ENCODE measurements at regions not wholly inside any gene's neighbourhood (a gene's known extent, or its start where the extent isn't known, plus 50 kb on each side); places are given as distances from the start of the nearest gene placed in this dataset.

DNA sequence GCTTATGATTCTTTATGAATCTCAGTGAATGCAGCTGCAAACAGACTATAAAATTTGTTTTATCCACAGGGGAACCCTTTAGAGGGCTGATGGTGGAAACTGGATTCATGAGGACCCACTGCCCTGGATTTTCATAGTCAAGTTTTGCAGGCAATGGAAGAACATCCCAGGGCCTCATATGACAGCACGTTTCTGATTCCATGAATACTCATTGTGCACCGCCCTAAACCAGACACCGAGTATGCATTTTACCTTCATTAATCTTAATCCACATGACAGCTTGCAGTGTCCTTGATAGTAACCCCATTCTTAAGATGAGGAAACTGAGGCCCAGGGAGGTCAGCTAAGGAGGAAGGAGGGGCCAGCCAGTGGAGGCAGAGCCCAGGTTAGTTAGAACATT lies 270.4 kb downstream of the PREX1 start:
- TF ChIP-seq, protein P1, sequence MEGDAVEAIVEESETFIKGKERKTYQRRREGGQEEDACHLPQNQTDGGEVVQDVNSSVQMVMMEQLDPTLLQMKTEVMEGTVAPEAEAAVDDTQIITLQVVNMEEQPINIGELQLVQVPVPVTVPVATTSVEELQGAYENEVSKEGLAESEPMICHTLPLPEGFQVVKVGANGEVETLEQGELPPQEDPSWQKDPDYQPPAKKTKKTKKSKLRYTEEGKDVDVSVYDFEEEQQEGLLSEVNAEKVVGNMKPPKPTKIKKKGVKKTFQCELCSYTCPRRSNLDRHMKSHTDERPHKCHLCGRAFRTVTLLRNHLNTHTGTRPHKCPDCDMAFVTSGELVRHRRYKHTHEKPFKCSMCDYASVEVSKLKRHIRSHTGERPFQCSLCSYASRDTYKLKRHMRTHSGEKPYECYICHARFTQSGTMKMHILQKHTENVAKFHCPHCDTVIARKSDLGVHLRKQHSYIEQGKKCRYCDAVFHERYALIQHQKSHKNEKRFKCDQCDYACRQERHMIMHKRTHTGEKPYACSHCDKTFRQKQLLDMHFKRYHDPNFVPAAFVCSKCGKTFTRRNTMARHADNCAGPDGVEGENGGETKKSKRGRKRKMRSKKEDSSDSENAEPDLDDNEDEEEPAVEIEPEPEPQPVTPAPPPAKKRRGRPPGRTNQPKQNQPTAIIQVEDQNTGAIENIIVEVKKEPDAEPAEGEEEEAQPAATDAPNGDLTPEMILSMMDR (conservative IDR thresholded peaks at IDR 0.05), result no peak
- no peak for TF ChIP-seq ZFX (IDR thresholded peaks at IDR 0.05)

Measured in C4-2B (cell line).